Ishikawa (cell line): ENCODE measurements at regions not wholly inside any gene's neighbourhood (a gene's known extent, or its start where the extent isn't known, plus 50 kb on each side); places are given as distances from the start of the nearest gene placed in this dataset.

Source experiments
- EP300 ChIP-seq: IDR thresholded peaks from 2 replicates; pipeline ENCODE4 v1.6.1; 2012; ENCODE audit warnings: borderline replicate concordance
- FOXM1 ChIP-seq: IDR thresholded peaks from 2 replicates; pipeline ENCODE4 v1.6.1; 2012; ENCODE audit warnings: low read depth, borderline replicate concordance
- NFIC ChIP-seq: IDR thresholded peaks from 2 replicates; pipeline ENCODE4 v1.6.1; 2012
- RAD21 ChIP-seq: IDR thresholded peaks from 2 replicates; pipeline ENCODE4 v1.6.1; 2012; ENCODE audit warnings: low read depth
- TAF1 ChIP-seq: IDR thresholded peaks from 2 replicates; pipeline ENCODE4 v1.6.1; 2012; ENCODE audit warnings: low read depth, mild to moderate bottlenecking
- TCF12 ChIP-seq: IDR thresholded peaks from 2 replicates; pipeline ENCODE4 v1.6.1; 2012; ENCODE audit warnings: low read depth
- YY1 ChIP-seq: IDR thresholded peaks from 2 replicates; pipeline ENCODE4 v1.6.1; 2012; ENCODE audit warnings: low read depth
- ZBTB7A ChIP-seq: IDR thresholded peaks from 2 replicates; pipeline ENCODE4 v1.6.1; 2012; ENCODE audit warnings: low read depth
- TF ChIP-seq, protein P1 (sequence below): IDR thresholded peaks from 2 replicates; pipeline ENCODE4 v1.6.1; 2012; ENCODE audit warnings: low read depth, mild to moderate bottlenecking
- TF ChIP-seq, protein P2 (sequence below): IDR thresholded peaks from 2 replicates; pipeline ENCODE4 v1.6.1; 2012

DNA sequence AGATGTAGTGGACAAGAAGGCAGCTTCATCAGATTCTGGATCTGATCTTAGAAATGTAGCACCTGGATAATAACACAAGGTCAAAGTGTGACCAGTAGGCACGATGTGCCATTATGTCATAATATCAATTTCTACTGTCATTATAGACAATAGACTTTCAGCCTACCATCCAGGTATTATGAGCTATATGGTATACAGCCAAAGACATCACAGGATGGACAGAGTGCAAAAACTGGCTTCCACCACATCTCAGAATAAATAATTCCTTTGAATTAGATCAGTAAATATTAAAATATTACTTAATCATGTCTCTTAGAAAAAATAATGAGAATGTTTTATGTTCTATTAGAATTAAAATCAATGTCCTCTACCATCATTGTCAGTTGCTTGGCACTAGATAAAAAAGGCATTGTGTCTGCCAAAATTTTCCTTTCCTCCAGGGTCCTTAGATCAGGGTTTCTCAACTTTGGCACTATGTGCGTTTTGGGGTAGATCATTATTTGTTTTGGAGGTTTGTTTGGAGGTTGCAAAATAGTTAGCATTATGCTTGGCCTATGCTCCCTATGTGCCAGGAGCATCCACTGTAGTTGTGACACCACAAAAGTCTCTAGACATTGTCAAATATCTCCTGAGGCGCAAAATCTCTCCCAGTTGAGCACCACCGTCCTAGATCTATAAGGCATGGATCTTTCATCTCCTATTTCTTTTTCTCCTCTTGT, 86.7 kb upstream of the NRIP1 start:
- TF ChIP-seq, protein P1, sequence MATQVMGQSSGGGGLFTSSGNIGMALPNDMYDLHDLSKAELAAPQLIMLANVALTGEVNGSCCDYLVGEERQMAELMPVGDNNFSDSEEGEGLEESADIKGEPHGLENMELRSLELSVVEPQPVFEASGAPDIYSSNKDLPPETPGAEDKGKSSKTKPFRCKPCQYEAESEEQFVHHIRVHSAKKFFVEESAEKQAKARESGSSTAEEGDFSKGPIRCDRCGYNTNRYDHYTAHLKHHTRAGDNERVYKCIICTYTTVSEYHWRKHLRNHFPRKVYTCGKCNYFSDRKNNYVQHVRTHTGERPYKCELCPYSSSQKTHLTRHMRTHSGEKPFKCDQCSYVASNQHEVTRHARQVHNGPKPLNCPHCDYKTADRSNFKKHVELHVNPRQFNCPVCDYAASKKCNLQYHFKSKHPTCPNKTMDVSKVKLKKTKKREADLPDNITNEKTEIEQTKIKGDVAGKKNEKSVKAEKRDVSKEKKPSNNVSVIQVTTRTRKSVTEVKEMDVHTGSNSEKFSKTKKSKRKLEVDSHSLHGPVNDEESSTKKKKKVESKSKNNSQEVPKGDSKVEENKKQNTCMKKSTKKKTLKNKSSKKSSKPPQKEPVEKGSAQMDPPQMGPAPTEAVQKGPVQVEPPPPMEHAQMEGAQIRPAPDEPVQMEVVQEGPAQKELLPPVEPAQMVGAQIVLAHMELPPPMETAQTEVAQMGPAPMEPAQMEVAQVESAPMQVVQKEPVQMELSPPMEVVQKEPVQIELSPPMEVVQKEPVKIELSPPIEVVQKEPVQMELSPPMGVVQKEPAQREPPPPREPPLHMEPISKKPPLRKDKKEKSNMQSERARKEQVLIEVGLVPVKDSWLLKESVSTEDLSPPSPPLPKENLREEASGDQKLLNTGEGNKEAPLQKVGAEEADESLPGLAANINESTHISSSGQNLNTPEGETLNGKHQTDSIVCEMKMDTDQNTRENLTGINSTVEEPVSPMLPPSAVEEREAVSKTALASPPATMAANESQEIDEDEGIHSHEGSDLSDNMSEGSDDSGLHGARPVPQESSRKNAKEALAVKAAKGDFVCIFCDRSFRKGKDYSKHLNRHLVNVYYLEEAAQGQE: no peak
- TF ChIP-seq EP300: no peak
- TF ChIP-seq TCF12: no peak
- TF ChIP-seq YY1: no peak
- TF ChIP-seq, protein P2, sequence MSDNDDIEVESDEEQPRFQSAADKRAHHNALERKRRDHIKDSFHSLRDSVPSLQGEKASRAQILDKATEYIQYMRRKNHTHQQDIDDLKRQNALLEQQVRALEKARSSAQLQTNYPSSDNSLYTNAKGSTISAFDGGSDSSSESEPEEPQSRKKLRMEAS: no peak
- TF ChIP-seq TAF1: no peak
- no peak for TF ChIP-seq FOXM1
- no peak for TF ChIP-seq RAD21
- TF ChIP-seq NFIC: no peak
- TF ChIP-seq ZBTB7A: no peak
